ENCODE measurements at regions not wholly inside any gene's neighbourhood (a gene's known extent, or its start where the extent isn't known, plus 50 kb on each side); places are given as distances from the start of the nearest gene placed in this dataset.

- intact Hi-C loops (cut with micrococcal nuclease): loop anchor here (1.0 to 10.0 kb wide), 2 partner anchors 246 to 514 kb away; partner anchors contain the start of gene SEMA6D
- CTCF ChIA-PET: interaction anchor here (0.7 kb wide), 1 partner anchor 10 kb away, joined by 10 read pairs; no protein-coding TSS in a partner anchor
- H3K79me2 ChIP-seq (ENCODE audit: low read length): no peaks in the 10 kb centered on the region
Observed at GRCh38 chr15:47470983-47471382, 246.3 kb upstream of the SEMA6D start.

GRCh38 chr15:47473106-47473725, 244.1 kb upstream of the SEMA6D start:
- Histone ChIP-seq H3K79me2 (ENCODE audit: low read length) (no peaks in the 10 kb centered on the region), H3F3A (ENCODE audit: low read length, unreplicated experiment) (no peaks in the 10 kb centered on the region), H3K27me3 (ENCODE audit: low read length) (no peaks in the 10 kb centered on the region), H3K4me2 (ENCODE audit: low read length) (no peak overlapping the region), H3K36me3 (ENCODE audit: low read depth, low read length) (no peaks in the 10 kb centered on the region), H3K9ac (ENCODE audit: low read length) (no peak overlapping the region), H4K20me1 (ENCODE audit: low read length) (no peaks in the 10 kb centered on the region), H3K4me1 (ENCODE audit: insufficient read depth, low read length) (peaks cover 3% of the 10 kb centered on the region; the same call in 1 of the 2 replicates), H3K9me3 (ENCODE audit: low read length) (no peaks in the 10 kb centered on the region), H3K9me2 (replicated peaks; ENCODE audit: low read length) (no peaks in the 10 kb centered on the region), H3K4me3 (ENCODE audit: low read length) (no peak overlapping the region), H2AFZ (ENCODE audit: low read length) (no peak overlapping the region), H3K27ac (ENCODE audit: low read length) (no peak overlapping the region)
- CTCF ChIA-PET: no interaction called here
- ATAC-seq: no peak
- TF ChIP-seq EZH2phosphoT487 (IDR thresholded peaks at IDR 0.05; ENCODE audit: borderline replicate concordance, low read length) (no peak), CTCF (conservative IDR thresholded peaks at IDR 0.05; ENCODE audit: low read depth, low read length) (no peak), EZH2 (IDR thresholded peaks at IDR 0.05; ENCODE audit: low read length, unreplicated experiment) (no peak)
- DNase-seq: no peak
- BruUV-seq (replicated peaks): no TSS peak
- POLR2A ChIA-PET (ENCODE audit: unreplicated experiment): no interaction called here
- intact Hi-C loops (cut with micrococcal nuclease): loop anchor here (10.0 kb wide), 1 partner anchor 512 kb away; no protein-coding TSS in a partner anchor

More at GRCh38 chr15:47470983-47471382, 246.3 kb upstream of the SEMA6D start:
- Histone ChIP-seq H3K9me2 (replicated peaks; ENCODE audit: low read length) (no peaks in the 10 kb centered on the region), H3K9me3 (ENCODE audit: low read length) (peaks cover 2% of the 10 kb centered on the region; the same call in 1 of the 2 replicates), H3K4me1 (ENCODE audit: insufficient read depth, low read length) (peaks cover 9% of the 10 kb centered on the region; the same call in 1 of the 2 replicates), H3K4me3 (ENCODE audit: low read length) (no peak overlapping the region), H3K27ac (ENCODE audit: low read length) (peak overlapping the region; percentile 61), H3K27me3 (ENCODE audit: low read length) (no peaks in the 10 kb centered on the region), H3K4me2 (ENCODE audit: low read length) (no peak overlapping the region), H4K20me1 (ENCODE audit: low read length) (no peaks in the 10 kb centered on the region), H3F3A (ENCODE audit: low read length, unreplicated experiment) (no peaks in the 10 kb centered on the region), H3K36me3 (ENCODE audit: low read depth, low read length) (no peaks in the 10 kb centered on the region; the same call in 1 of the 2 replicates), H2AFZ (ENCODE audit: low read length) (peak overlapping the region; percentile 31; the same call in 1 of the 2 replicates), H3K9ac (ENCODE audit: low read length) (peak overlapping the region; percentile 10; the same call in 1 of the 2 replicates)
- DNase-seq: peak; percentile 37
- peak; percentile 25 for ATAC-seq
- POLR2A ChIA-PET (ENCODE audit: unreplicated experiment): no interaction called here
- no peak for TF ChIP-seq EZH2 (IDR thresholded peaks at IDR 0.05; ENCODE audit: low read length, unreplicated experiment)
- no peak for TF ChIP-seq EZH2phosphoT487 (IDR thresholded peaks at IDR 0.05; ENCODE audit: borderline replicate concordance, low read length)
- TF ChIP-seq CTCF (conservative IDR thresholded peaks at IDR 0.05; ENCODE audit: low read depth, low read length): no peak
- no TSS peak for BruUV-seq (replicated peaks)

DNA sequence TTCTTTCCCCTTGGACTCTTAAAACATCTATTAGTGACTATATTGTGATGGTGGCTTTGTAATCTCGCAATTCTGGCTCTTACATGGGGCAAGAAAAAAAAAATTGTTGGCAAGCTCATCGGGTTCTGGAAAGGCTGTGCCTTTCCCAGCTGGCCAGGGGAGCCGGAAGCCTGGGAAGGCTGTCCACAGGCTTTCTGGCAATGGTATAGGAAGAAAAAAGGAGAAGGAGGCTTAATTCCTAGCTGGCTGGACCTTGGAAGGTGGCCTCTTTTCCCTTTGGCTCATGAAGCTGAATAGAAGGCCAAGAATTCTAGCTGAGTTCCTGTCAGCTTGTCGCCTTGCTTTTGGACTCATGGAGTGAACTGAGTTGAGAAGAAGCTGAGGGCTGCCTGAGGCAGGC, 243.5 kb upstream of the SEMA6D start:
- no peaks in the 10 kb centered on the region for H3K9me2 ChIP-seq (replicated peaks; ENCODE audit: low read length)
- POLR2A ChIA-PET (ENCODE audit: unreplicated experiment): no interaction called here
- BruUV-seq (replicated peaks): no TSS peak
- peaks cover 3% of the 10 kb centered on the region; the same call in 1 of the 2 replicates for H3K4me1 ChIP-seq (ENCODE audit: insufficient read depth, low read length)
- ATAC-seq (no peak), DNase-seq (no peak)
- no peaks in the 10 kb centered on the region for H3K36me3 ChIP-seq (ENCODE audit: low read depth, low read length)
- H3K4me3 ChIP-seq (ENCODE audit: low read length): no peak overlapping the region
- no peaks in the 10 kb centered on the region for H3K27me3 ChIP-seq (ENCODE audit: low read length)
- no peak overlapping the region for H2AFZ ChIP-seq (ENCODE audit: low read length)
- no peak overlapping the region for H3K4me2 ChIP-seq (ENCODE audit: low read length)
- H3K27ac ChIP-seq (ENCODE audit: low read length): no peak overlapping the region
- CTCF ChIA-PET: no interaction called here
- H3K79me2 ChIP-seq (ENCODE audit: low read length): no peaks in the 10 kb centered on the region
- TF ChIP-seq EZH2 (IDR thresholded peaks at IDR 0.05; ENCODE audit: low read length, unreplicated experiment) (no peak), EZH2phosphoT487 (IDR thresholded peaks at IDR 0.05; ENCODE audit: borderline replicate concordance, low read length) (no peak), CTCF (conservative IDR thresholded peaks at IDR 0.05; ENCODE audit: low read depth, low read length) (no peak)
- intact Hi-C loops (cut with micrococcal nuclease): loop anchor here (10.0 kb wide), 1 partner anchor 511 kb away; no protein-coding TSS in a partner anchor
- no peaks in the 10 kb centered on the region for H3K9me3 ChIP-seq (ENCODE audit: low read length)
- no peak overlapping the region for H3K9ac ChIP-seq (ENCODE audit: low read length)
- no peaks in the 10 kb centered on the region for H3F3A ChIP-seq (ENCODE audit: low read length, unreplicated experiment)
- no peaks in the 10 kb centered on the region for H4K20me1 ChIP-seq (ENCODE audit: low read length)

Data from PC-3 (cell line).